Inferior parietal cortex (tissue), 1 donor: ENCODE measurements at regions not wholly inside any gene's neighbourhood (a gene's known extent, or its start where the extent isn't known, plus 50 kb on each side); places are given as distances from the start of the nearest gene placed in this dataset.
A peak's percentile ranks its signal among the peaks of the same experiment; 100 is the strongest.
"Not testable (repeated sequence)": the region's sequence is repeated elsewhere in the genome, so short reads cannot be mapped to it uniquely, and the experiment has no call there.

Source experiments
- DNase-seq: peaks from one replicate; pipeline ENCODE4 v3.0.0-alpha.2; 2016; ENCODE audit errors: extremely low spot score

DNA sequence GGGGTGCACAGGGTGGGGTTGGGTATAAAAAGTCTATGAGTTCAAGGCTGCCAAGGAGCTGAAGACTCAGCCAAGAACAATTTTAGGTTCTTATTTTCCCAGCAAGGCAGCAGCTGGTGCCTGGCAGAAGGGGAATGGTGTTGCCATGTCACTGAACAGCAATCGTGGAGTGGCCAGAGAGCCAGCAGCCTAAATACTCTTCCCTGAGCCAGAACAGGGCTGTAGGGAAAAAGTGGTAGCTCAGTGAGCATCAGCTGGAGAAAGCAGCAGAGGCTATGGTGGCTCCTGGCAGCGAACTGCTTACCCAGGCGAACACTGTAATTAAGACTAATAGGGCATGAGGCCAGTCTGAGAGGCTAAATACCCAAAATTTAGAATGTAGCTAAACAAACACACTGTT lies 334.9 kb downstream of the RMST start:
- no peak for DNase-seq

DNA sequence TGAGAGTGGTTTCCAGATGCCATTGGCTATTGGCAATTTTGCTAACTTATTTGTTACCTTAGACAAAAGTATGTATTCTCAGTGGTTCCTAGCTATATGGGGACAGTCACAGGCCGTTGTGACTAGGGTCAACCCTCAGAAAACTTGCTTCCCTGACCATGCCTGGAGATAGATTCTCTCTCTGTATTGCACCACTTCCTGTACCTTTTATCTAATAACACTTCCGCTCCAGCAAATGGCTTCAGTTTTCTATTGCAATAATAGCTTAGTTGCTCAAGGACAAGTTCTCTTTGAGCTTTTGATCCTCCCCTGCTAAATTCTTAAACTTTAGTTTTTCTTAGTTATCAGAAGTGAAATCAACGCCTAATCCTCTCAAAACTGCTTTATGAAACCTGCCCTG lies 338.0 kb downstream of the RMST start:
- no peak for DNase-seq

DNA sequence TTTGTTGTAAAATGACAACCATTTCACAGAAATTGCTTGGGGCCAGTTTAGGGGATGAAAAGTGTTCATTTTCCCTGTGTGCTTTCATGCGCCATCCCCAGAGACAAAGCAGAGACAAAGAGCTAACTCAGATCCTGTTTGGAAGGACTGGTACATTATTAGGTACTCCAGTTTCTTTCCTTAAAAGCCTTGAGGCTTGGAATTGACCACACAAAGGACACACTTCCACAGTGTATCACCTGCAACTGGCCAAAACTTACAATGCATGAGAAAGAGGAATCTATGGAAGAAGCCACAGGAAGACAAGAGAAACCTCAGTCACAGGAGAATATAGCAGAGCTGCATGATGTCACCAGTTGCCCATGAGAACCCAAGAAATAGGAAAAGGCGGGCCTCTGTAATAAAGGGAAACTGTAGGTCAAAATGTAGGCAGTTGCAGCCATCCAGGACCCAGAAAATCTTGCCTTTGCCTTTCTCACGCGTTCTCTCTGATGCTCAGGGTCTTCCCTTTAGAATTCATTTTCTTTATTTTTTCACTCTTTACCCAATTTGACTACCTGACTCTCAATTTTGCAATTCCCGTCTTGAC lies 339.0 kb downstream of the RMST start:
- no peak for DNase-seq

DNA sequence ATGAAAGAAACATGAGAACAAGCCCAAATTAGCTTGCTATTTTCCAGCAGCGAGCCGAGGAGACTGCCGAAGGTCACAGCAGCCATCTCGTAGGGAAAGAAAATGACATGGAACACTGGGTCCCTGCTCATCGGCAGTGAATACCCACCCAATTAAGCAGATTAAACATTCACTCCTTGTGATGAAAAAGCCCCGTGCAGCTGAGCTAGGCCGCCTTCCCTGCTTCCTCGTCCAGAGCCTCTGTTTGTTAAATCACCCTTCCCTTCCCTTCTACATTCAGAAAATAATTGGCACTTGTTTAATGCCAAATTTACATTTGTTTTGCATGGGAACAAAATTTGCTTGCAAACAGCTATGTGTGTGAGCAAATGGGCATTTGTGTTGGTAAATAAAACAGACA lies 342.5 kb downstream of the RMST start:
- DNase-seq, result no peak

DNA sequence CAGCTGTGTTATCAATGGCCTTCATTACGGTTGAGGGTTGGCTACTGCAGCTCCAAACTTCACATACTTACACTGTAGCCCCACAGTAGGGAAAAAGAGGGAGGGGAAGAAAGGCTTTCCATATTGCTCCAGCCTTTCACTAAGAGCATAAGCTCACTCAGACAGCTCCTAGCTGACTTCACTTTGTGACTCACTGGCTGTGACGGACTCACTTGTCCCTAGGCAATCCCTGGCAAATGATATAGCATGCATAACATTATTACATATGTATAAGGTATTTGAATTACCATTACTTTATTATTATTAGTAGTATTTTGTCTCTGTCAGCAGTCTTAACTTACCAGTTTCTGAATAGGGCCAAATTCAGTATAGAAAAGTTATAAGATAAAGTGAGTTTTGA lies 350.7 kb downstream of the RMST start:
- DNase-seq, result no peak

DNA sequence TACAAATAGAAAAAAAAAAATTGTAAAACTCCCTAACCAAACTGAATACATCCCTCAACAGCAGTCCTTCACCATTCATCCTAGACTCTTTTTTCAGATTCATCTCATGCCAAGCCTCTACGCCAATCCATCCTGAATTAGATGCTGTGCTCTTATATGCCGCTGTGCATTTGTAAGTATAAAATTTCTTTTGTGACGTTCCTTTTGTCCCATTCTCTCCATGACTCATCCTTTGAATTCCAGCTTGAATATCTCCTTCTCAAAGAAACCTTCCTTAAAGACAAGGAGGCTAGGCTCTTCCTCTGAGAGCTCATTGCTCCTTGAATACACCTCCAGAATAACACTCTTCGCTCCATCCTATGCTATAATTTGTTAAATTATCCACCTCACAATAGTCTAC lies 359.2 kb downstream of the RMST start:
- DNase-seq, result no peak

DNA sequence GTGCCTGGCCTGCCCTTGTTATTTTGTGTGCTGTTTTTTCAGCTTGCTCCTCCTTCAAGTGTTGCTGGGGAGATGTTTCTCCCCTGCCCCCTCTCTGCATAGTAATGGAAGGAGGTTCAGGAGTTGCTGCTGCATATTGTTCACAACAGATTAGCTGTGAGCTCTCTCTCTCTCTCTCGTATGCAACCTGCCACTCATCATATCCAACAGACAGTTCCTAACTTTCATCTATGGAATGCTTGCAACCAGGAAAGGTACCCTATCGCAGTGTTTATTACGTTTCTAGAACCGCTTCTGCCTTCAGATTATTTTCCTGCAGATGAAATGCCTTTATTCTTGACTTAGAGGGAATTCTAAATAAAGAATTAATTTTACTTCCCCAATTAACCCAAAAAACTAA lies 372.9 kb downstream of the RMST start:
- no peak for DNase-seq

DNA sequence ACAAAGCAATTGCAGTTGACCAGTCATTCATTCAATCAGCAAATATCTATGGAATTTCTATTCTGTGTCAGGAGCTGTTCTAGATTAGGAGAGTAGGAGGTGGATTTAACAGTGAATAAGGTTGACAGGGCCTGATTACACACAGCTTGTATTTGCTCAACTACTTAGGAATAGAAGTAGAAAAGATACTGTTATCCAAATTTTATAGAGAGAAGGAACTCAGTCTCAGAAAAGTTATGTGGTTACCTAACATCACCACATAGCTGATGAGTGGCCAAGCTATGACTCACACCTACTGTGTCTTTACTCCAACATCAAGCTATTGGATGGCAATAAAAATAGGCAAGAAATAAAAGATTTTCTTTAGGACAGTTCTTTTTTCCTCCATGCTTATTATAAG lies 374.8 kb downstream of the RMST start:
- peak; percentile 22 for DNase-seq

DNA sequence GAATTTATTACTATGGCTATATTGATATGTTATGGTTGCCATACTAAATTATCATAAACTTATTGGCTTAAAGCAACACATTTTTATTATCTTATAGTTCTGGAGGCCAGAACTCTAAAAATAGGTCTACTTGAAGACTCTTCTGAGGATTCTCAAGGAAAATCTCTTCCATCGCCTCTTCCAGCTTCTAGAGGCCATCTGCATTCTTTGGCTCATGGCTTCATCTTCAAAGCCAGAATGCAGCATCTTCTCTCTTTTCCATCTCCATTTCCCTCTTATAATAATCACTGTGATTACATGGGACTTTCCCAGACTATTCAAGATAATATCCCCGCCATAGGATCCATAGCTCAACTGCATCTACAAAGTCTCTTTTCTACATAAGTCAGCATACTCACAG lies 385.4 kb downstream of the RMST start:
- no peak for DNase-seq

DNA sequence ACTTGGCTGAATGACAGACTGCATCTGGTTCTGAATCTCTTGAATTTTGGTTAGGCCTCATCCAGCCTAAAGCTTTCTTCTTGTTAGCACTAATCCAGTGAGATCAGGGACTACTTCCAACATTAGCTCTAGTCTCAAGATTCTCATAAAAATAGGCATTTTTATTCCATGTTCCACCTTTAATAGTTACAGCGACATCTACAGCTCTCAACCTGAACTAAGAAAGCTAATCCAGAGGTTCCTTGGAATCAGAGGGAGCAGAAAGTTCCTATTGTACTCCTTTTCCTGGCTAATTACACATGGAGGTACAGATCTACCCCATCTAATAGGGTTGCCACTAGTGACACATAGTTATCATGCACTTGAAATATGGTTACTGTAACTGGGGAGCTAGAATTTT lies 391.9 kb downstream of the RMST start:
- no peak for DNase-seq

DNA sequence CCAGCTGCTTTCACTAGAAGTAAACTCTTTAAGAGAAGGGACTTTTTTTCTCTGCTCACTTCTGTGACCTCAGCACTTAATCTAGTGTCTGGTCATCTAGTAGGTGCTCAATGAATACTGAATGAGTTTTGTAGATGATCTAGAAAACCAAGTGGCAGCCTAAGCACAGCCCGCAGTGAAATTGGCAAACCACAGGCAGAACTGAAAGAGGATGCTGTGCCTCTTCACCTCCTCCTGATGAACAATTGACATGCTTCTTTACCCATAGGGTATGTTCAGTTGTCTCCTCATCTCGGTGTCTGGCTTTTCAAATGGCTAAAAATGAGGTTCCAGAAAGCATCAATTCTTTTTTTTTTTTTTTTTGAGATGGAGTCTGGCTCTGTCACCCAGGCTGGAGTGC lies 399.5 kb downstream of the RMST start:
- DNase-seq, result no peak

DNA sequence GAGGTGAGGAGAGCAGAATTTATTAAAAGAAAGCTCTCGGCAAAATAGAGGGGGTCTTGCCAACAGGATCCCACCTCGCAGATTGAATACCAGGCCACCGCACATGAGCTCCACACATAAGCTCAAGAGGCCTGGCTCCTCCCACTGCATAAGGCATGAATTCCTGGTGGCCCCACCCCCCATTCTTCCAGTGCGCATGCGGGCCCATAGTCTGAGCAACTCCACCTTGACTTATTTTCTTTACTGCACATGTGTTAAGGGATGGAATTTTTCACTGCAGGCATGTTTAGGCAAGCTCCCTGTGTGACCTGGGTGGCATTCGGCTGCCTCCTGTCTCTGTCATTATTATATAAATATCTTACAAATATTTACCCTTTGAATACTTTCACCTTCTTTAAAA lies 412.5 kb downstream of the RMST start:
- no peak for DNase-seq

DNA sequence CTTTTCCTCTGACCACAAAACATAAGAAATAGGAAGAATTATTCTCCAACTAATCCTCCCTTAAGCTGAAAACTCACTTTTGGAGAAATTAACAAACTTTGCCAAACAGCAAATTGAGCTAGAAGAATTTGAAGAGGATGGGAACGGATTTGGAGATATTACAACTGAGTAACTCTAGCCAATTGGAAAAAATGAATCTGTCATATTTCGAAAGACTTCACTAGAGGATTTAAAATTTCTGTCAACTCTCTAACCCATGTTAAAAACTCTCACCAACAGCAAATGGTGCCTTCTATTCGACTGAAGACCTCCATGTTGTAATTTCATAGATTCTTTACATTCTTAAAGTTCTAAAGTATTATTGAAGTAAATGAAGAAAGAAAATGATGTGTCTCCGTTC lies 414.2 kb downstream of the RMST start:
- DNase-seq, result no peak

DNA sequence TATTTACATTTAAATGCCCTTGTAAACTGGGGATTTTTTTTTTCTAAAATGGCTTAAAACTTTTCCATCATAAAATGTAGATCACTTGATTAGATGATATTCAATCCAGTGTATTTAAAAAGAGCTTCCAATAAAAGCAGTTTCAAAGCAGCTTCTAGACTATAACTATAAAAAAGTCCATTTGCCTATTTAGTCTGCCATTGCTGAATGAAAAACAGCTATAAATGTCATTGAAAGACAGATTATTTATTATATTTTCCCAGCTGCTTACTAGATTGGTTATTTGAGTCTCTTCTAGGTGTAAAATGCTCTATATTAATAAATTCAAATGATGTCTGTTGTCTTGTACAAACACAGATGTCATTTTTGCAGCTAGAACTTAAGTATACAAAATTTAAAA lies 414.8 kb downstream of the RMST start:
- DNase-seq, result no peak

DNA sequence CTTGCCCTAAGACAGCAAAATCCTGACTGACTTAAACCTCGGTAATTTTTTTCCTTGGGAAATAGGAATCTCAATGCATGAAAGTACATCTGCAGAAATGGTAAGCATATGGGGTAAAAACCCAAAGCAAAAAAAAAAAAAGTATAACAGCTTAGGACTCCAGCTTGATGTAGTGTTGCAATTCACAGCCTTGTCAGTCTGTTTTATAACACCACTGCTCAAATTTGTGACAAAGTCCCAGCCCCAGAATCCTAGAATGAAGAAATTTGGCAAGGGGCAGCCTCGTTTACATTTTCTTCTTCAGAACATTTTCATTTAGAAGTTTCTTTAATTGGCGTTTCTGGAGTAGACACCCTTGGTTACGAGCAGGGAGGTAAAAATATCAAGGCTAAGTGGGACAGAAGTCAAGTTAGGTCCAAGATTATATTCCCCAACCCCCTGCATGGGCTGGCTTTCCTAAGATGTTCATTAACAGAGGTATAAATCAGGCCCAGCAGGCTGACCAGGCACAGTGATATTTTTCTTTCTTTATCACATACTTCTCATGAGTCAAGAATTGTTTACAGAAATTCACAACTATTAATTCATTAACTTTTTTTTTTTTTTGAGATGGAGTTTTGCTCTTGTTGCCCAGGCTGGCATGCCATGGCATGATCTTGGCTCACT lies 424.0 kb downstream of the RMST start:
- DNase-seq, result peak; percentile 49

DNA sequence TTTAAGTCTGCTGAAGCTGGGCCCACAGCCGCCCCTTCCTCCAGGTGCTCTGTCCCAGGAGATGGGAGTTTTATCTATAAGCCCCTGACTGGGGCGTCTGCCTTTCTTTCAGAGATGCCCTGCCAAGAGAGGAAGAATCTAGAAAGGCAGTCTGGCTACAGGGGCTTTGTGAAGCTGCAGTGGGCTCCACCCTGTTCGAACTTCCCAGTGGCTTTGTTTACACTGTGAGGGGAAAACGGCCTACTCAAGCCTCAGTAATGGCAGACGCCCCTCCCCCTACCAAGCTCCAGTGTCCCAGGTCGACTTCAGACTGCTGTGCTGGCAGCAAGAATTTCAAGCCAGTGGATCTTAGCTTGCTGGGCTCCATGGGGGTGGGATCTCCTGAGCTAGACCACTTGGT lies 435.3 kb downstream of the RMST start:
- DNase-seq, result not testable (repeated sequence)

DNA sequence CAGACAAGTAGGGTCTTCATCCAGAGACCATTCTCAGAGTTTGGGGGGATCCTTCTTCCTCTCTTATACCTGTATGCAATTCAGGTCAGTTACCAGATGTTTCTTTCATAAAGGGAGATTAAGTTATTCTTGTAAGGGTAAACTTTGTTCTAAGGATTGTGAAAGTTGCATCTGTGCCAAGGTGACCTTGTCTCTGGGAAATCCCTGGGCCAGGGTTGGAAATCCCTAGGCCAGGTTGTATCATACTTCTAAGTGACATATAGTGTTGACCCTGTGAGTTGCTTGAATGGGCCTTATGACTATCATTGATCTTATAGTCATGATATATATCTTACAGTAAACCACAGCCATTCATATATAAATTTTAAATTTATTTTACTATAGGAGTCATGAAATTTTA lies 436.9 kb downstream of the RMST start:
- DNase-seq, result no peak

DNA sequence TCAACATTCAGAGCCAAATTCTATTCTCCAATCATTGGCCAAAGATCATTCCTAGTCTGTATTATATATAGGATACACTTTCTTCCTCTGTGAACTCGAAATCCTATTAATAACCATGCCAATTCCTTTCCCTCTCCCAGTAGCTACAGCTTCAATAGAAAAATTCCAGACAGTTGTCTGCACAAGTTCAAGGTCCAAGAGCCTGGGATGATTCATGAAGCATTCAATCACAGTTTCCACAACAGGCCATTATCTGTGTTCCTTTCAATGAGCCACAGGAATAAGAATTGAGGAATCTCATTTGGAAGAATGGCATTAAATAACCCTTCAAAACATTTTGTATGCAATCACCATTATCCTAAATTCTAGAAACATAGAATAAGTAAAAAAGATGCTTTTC lies 437.4 kb downstream of the RMST start:
- DNase-seq, result no peak

DNA sequence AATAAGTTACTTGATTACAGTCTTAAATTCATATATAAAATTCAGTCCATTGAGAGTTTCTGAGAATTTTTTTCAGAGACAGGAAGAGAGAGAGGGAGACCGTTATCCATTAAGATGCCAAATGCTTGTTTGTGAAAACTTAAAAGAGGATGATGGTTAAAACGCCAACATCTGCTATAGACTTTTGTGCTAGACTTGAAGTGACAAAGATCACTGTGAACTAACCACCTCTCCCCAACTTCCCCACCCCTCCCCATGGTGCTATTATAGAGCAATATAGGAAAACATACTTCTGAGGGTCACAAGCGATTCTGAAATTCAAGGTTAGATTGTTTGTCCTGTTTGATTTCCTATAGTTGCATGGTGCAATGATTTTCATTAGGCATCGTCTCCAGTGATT lies 440.8 kb downstream of the RMST start:
- no peak for DNase-seq

DNA sequence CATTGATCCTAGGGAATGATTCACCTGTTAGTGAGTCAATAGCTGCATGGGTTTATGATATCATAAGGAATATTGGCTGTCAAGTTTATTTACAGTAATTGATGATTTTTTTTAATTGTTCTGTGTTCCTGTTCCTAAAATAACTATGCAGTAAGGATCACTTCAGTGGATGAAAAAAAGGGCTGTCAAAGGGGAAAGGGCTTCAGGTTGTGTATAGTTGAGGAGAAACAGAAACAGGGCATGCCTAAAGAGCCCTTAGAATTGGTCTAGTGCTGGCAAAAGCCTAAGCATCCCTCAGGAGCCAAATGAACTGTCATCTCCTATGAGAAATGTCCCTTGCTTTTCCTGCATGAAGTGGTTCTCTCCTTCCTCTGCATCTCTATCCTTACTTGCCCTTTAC lies 444.9 kb downstream of the RMST start:
- no peak for DNase-seq

DNA sequence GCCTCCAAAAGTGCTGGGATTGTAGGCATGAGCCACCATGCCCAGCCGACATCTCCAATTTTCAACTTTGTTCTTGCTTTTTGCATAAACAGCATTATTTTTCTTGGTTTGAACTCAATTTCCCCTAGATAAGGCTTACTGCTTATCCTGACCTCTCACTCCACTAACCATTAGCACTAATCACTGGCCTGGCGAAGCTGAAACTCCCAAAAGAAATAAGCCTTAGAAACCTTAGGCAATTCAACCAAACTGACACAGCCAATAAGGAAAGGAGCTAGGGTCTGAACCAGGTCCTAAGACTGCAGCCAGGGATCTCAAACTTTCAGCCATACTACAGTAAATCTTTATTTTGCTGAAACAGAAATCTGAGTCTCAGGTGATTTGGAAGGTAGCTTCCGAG lies 448.0 kb downstream of the RMST start:
- no peak for DNase-seq

DNA sequence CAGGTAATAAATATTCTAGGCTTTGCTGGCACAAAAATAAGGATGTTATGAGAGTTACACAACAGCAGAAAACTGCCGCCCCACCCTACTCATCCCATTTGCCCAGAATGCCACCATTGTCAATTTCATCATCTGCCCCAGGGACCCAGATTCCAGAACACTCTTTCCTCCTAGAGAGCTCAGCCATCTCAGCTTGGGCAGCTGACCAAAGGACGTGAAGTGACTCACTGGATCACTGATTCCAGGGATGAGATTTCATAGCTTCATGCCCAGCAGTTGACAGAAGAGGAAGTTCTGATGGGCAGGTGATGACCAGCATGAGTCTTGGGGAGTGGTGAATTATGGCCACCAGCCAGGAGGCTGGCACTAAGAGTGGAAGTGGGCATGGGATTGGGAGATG lies 450.3 kb downstream of the RMST start:
- DNase-seq, result no peak

DNA sequence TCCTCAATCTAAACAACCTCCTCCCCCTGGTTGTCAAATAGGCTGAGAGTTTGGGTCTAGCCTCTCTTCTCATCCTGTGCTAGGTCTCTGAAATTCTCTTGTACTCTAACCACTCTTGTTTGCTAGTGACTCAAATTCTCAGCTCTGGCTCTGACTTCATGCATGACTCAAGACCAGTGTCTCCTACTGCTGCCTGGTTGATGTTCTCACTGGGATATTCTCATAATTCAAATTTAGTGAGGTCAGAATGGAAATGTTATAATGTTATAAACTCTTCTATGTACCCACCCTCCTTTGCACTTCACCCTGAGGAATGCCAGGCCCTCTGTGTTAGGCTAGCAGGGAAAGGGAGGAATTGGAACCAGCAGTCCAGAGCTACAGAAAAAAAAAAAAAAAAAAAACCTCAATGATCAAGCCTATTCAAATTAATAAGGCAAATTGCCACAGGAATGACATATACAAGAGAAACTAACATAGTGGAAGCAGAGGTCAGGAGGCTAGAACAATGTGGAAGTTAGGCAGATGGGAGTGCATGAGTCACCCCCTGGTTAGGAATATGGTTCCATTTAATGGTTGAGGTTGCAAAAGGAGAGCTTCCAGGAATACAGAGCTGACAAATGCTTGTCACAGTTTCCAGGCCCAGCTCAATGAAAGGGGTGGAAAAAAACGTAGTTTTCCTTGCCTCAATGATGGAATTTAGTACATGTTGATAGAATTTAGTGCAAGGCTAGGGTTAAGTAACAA lies 459.5 kb downstream of the RMST start:
- DNase-seq, result no peak
